ENCODE measurements at regions not wholly inside any gene's neighbourhood (a gene's known extent, or its start where the extent isn't known, plus 50 kb on each side); places are given as distances from the start of the nearest gene placed in this dataset.

GRCh38 chr3:159881208-159881607, 107.4 kb upstream of the IL12A start:
- Histone ChIP-seq H3K4me3 (ENCODE audit: low read depth in 2 of 2, low read length in 1 of 2) (no peak overlapping the region), H3K27ac (ENCODE audit: low read depth in 2 of 2, low read length in 1 of 2) (peak overlapping the region; percentile 84 to 97; a peak in 3 of 4 replicates), H2AFZ (ENCODE audit: low read depth) (no peak overlapping the region), H3K4me1 (ENCODE audit: control insufficient read depth in 1 of 2, insufficient read depth in 2 of 2, low read depth in 1 of 2, low read length in 1 of 2) (peaks cover 33 to 64% of the 10 kb centered on the region in 2 experiments), H3K27me3 (ENCODE audit: insufficient read depth) (no peaks in the 10 kb centered on the region), H3K36me3 (replicated peaks in 1 of 2; ENCODE audit: control insufficient read depth in 1 of 2, insufficient read depth in 2 of 2, low read length in 1 of 2) (peaks cover 0 to 7% of the 10 kb centered on the region in 2 experiments), H3K79me2 (ENCODE audit: insufficient read depth) (peaks cover 61% of the 10 kb centered on the region), H3F3A (replicated peaks; ENCODE audit: insufficient read depth) (peaks cover 29% of the 10 kb centered on the region), H3K9me3 (no peaks in the 10 kb centered on the region), H4K20me1 (ENCODE audit: insufficient read depth) (no peaks in the 10 kb centered on the region), H3K9me2 (no peaks in the 10 kb centered on the region), H3K4me2 (peak overlapping the region; percentile 42; the same call in 1 of the 2 replicates), H3K9ac (no peak overlapping the region)
- ChIA-PET CTCF (interaction anchor here (0.9 to 12.9 kb wide), 5 partner anchors 9 to 125 kb away, joined by 3 to 270 read pairs (median 35); no protein-coding TSS in a partner anchor), POLR2A (interaction anchor here (0.8 to 3.2 kb wide), 3 partner anchors 24 to 52 kb away, joined by 4 to 23 read pairs (median 10); no protein-coding TSS in a partner anchor)
- DNase-seq: no peak
- TF ChIP-seq SIN3A (IDR thresholded peaks at IDR 0.05; ENCODE audit: borderline replicate concordance, low read depth, low read length) (no peak), ELF1 (IDR thresholded peaks at IDR 0.05) (no peak), NFIC (IDR thresholded peaks at IDR 0.05; ENCODE audit: borderline replicate concordance) (no peak), RCOR1 (IDR thresholded peaks at IDR 0.05; ENCODE audit: low read length) (no peak), SMC3 (IDR thresholded peaks at IDR 0.05; ENCODE audit: low read depth, low read length) (no peak), POLR2AphosphoS5 (IDR thresholded peaks at IDR 0.05; ENCODE audit: low read depth, low read length) (no peak), EZH2phosphoT487 (IDR thresholded peaks at IDR 0.05; ENCODE audit: borderline replicate concordance, low read depth) (no peak), RAD21 (IDR thresholded peaks at IDR 0.05; ENCODE audit: low read length) (no peak), TEAD4 (IDR thresholded peaks at IDR 0.05; ENCODE audit: borderline replicate concordance, insufficient read depth) (no peak), FOSL2 (IDR thresholded peaks at IDR 0.05; ENCODE audit: borderline replicate concordance, low read depth) (no peak), MEF2A (IDR thresholded peaks at IDR 0.05; ENCODE audit: borderline replicate concordance, low read depth) (no peak), FOXJ3 (CRISPR knock-in tag; IDR thresholded peaks at IDR 0.05) (no peak), MXI1 (IDR thresholded peaks at IDR 0.05; ENCODE audit: low read depth, low read length) (no peak), YY1 (IDR thresholded peaks at IDR 0.05; ENCODE audit: low read depth) (no peak), RXRA (IDR thresholded peaks at IDR 0.05; ENCODE audit: borderline replicate concordance, low read depth) (no peak), TCF12 (IDR thresholded peaks at IDR 0.05) (no peak), JUND (IDR thresholded peaks at IDR 0.05) (no peak), CHD2 (IDR thresholded peaks at IDR 0.05; ENCODE audit: low read length, partially characterized antibody) (no peak)
- TF ChIP-seq, protein P1, sequence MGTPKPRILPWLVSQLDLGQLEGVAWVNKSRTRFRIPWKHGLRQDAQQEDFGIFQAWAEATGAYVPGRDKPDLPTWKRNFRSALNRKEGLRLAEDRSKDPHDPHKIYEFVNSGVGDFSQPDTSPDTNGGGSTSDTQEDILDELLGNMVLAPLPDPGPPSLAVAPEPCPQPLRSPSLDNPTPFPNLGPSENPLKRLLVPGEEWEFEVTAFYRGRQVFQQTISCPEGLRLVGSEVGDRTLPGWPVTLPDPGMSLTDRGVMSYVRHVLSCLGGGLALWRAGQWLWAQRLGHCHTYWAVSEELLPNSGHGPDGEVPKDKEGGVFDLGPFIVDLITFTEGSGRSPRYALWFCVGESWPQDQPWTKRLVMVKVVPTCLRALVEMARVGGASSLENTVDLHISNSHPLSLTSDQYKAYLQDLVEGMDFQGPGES (IDR thresholded peaks at IDR 0.05; ENCODE audit: low read depth, low read length): no peak
- TF ChIP-seq, protein P2, sequence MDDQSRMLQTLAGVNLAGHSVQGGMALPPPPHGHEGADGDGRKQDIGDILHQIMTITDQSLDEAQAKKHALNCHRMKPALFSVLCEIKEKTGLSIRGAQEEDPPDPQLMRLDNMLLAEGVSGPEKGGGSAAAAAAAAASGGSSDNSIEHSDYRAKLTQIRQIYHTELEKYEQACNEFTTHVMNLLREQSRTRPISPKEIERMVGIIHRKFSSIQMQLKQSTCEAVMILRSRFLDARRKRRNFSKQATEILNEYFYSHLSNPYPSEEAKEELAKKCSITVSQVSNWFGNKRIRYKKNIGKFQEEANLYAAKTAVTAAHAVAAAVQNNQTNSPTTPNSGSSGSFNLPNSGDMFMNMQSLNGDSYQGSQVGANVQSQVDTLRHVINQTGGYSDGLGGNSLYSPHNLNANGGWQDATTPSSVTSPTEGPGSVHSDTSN (IDR thresholded peaks at IDR 0.05): no peak
- WGBS (ENCODE audit: low lambda C conversion rate): 97% methylated on average over 2 of the region's 2 CpGs
